ENCODE measurements at regions not wholly inside any gene's neighbourhood (a gene's known extent, or its start where the extent isn't known, plus 50 kb on each side); places are given as distances from the start of the nearest gene placed in this dataset.
A peak's percentile ranks its signal among the peaks of the same experiment; 100 is the strongest.
"Not testable (repeated sequence)": the region's sequence is repeated elsewhere in the genome, so short reads cannot be mapped to it uniquely, and the experiment has no call there.

GRCh38 chrX:3938587-3938986 is 225.1 kb upstream of the PRKX start:
- H3K27ac Mint-ChIP-seq = no peak overlapping the region
- peaks cover 0 to 8% (median 0%) of the 10 kb centered on the region in 9 donors for H3K9me3 Mint-ChIP-seq
- H3K36me3 Mint-ChIP-seq = peaks cover 0 to 5% (median 0%) of the 10 kb centered on the region in 3 donors
- ATAC-seq (no peak), DNase-seq (no peak)
- H3K4me3 Mint-ChIP-seq = no peak overlapping the region
- POLR2A ChIA-PET = no interaction called here
- no peaks in the 10 kb centered on the region for H3K4me1 Mint-ChIP-seq
- peaks cover 0 to 9% (median 3%) of the 10 kb centered on the region in 5 donors for H3K27me3 Mint-ChIP-seq

DNA sequence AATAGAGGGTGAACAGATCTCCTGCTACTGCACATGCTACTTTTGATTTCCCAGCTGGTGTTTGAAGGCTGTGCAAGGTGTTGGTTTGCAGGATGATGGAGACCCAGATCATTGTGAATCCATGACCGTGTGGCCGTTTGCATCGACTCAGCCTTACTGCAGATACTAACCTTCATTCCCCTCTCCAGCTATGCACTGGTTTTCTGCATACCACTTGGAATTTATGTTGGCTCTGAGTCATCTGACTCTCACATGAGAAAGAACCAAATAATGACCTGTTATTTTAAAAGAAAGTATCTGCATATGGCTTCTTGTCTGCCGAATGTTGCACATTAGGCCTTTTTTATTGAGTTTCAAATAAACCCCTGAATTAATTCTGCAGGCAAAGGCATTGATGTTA is 221.7 kb upstream of the PRKX start:
- POLR2A ChIA-PET, H3K4me1 Mint-ChIP-seq, H3K36me3 Mint-ChIP-seq, H3K4me3 Mint-ChIP-seq, DNase-seq, ATAC-seq, H3K27me3 Mint-ChIP-seq, H3K9me3 Mint-ChIP-seq, H3K27ac Mint-ChIP-seq: not testable (repeated sequence)

- POLR2A ChIA-PET, H3K36me3 Mint-ChIP-seq, H3K27me3 Mint-ChIP-seq, H3K4me3 Mint-ChIP-seq, H3K4me1 Mint-ChIP-seq, DNase-seq, H3K9me3 Mint-ChIP-seq, H3K27ac Mint-ChIP-seq: not testable (repeated sequence)
- ATAC-seq = peak; percentile 96
Observed at GRCh38 chrX:3920424-3921017, 207.1 kb upstream of the PRKX start.

- ATAC-seq, H3K27me3 Mint-ChIP-seq, H3K36me3 Mint-ChIP-seq, H3K27ac Mint-ChIP-seq, H3K4me3 Mint-ChIP-seq, H3K4me1 Mint-ChIP-seq, DNase-seq, POLR2A ChIA-PET, H3K9me3 Mint-ChIP-seq: not testable (repeated sequence)
Observed at GRCh38 chrX:3919668-3920423, 206.4 kb upstream of the PRKX start.

GRCh38 chrX:3914813-3915212 is 201.4 kb upstream of the PRKX start:
- H3K4me1 Mint-ChIP-seq, H3K27me3 Mint-ChIP-seq, DNase-seq, H3K36me3 Mint-ChIP-seq, ATAC-seq, POLR2A ChIA-PET, H3K9me3 Mint-ChIP-seq, H3K4me3 Mint-ChIP-seq, H3K27ac Mint-ChIP-seq: not testable (repeated sequence)

GRCh38 chrX:3914059-3914458 is 200.6 kb upstream of the PRKX start:
- H3K36me3 Mint-ChIP-seq, POLR2A ChIA-PET, DNase-seq, H3K4me3 Mint-ChIP-seq, H3K9me3 Mint-ChIP-seq, H3K27me3 Mint-ChIP-seq, H3K4me1 Mint-ChIP-seq, H3K27ac Mint-ChIP-seq, ATAC-seq: not testable (repeated sequence)

DNA sequence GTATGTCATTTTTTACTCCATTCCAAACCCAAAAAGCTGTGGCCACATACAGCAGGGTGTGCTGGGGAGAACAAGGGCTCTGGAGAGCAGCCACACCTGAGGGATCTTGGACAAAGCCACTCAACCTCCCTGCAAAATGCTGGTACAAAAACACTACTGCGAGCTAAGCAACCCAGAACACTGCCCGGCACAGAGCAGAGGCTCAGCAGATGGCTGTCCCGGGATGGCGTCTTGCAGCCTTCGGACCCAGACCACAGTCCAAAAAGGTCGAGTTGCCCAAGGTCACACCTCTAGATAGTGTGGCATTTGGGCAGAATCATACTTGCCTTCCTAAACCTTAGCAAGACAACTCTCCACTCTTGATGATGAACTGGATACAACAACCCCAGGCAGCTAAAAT is 197.6 kb upstream of the PRKX start:
- DNase-seq, H3K36me3 Mint-ChIP-seq, ATAC-seq, H3K27ac Mint-ChIP-seq, H3K4me1 Mint-ChIP-seq, POLR2A ChIA-PET, H3K27me3 Mint-ChIP-seq, H3K9me3 Mint-ChIP-seq, H3K4me3 Mint-ChIP-seq: not testable (repeated sequence)

GRCh38 chrX:3910611-3911010 is 197.2 kb upstream of the PRKX start:
- DNase-seq, H3K27ac Mint-ChIP-seq, H3K4me3 Mint-ChIP-seq, H3K4me1 Mint-ChIP-seq, POLR2A ChIA-PET, H3K36me3 Mint-ChIP-seq, ATAC-seq, H3K27me3 Mint-ChIP-seq, H3K9me3 Mint-ChIP-seq: not testable (repeated sequence)

DNA sequence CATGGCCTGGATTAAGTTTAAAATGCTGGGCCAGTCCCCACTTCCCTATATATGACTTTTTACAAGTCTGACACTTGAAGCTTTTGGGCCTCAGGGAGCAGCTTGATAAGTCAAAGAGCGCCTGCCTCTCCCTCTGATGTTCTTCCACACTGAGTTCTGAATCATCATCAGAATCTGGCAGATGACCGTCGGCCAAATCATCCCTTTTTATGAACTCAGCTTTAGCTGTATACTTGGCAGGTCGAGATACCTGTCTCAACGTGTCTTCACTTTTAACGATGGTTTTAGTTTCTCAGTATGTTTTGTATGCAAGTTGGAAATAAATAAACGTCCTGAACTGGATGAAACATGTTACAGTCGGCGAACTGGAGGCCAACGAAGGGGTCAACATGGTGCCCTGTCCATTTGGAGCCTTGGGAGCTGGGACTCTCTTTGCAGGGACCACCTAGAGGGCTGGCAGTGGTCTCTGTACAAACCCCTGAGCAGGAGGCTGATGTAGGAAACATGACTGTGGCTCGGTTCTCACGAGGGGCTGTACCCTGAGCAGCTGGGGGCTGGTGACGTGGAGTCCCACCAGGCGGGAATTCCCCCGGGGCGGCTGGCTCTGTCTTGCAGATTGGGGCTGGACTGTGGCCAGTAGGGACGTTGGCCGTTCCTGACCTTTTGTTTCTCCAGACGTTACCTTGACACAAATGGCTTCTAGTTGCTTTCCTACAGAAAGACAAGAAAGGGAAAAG is 192.2 kb upstream of the PRKX start:
- H3K4me3 Mint-ChIP-seq, H3K36me3 Mint-ChIP-seq, H3K27me3 Mint-ChIP-seq, ATAC-seq, H3K9me3 Mint-ChIP-seq, POLR2A ChIA-PET, DNase-seq, H3K4me1 Mint-ChIP-seq, H3K27ac Mint-ChIP-seq: not testable (repeated sequence)

- H3K9me3 Mint-ChIP-seq, H3K27ac Mint-ChIP-seq, POLR2A ChIA-PET, ATAC-seq, DNase-seq, H3K27me3 Mint-ChIP-seq, H3K4me3 Mint-ChIP-seq, H3K4me1 Mint-ChIP-seq, H3K36me3 Mint-ChIP-seq: not testable (repeated sequence)
Observed at GRCh38 chrX:3902222-3902621, 188.8 kb upstream of the PRKX start.

DNA sequence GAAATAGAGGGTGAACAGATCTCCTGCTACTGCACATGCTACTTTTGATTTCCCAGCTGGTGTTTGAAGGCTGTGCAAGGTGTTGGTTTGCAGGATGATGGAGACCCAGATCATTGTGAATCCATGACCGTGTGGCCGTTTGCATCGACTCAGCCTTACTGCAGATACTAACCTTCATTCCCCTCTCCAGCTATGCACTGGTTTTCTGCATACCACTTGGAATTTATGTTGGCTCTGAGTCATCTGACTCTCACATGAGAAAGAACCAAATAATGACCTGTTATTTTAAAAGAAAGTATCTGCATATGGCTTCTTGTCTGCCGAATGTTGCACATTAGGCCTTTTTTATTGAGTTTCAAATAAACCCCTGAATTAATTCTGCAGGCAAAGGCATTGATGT is 183.3 kb upstream of the PRKX start:
- H3K4me1 Mint-ChIP-seq, H3K36me3 Mint-ChIP-seq, DNase-seq, H3K4me3 Mint-ChIP-seq, POLR2A ChIA-PET, ATAC-seq, H3K9me3 Mint-ChIP-seq, H3K27me3 Mint-ChIP-seq, H3K27ac Mint-ChIP-seq: not testable (repeated sequence)

DNA sequence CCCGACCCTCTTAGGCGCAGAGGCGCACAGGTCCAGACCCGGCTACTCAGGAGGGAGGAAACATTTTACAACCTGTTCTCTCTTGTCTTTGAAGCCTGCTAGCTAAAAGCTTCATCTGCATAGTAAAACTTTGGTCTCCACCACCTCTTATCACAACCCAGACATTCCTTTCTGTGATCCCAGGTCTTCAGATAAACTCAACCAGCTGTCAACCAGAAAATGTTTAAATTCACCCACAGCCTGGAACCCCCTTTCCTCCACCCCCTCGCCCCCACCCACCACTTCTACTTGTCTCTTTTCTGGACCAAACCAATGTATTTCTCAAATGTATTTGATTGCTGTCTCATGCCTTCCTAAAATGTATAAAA is 169.1 kb upstream of the PRKX start:
- peak in 1 of 10 donors; percentile 18 for DNase-seq
- H3K27me3 Mint-ChIP-seq, ATAC-seq, H3K36me3 Mint-ChIP-seq, POLR2A ChIA-PET, H3K9me3 Mint-ChIP-seq, H3K4me1 Mint-ChIP-seq: not testable (repeated sequence)
- Mint-ChIP-seq H3K4me3 (peak overlapping the region in 4 of 10 donors; percentile 44 to 71 (median 56)), H3K27ac (peak overlapping the region in 1 of 10 donors; percentile 68)

DNA sequence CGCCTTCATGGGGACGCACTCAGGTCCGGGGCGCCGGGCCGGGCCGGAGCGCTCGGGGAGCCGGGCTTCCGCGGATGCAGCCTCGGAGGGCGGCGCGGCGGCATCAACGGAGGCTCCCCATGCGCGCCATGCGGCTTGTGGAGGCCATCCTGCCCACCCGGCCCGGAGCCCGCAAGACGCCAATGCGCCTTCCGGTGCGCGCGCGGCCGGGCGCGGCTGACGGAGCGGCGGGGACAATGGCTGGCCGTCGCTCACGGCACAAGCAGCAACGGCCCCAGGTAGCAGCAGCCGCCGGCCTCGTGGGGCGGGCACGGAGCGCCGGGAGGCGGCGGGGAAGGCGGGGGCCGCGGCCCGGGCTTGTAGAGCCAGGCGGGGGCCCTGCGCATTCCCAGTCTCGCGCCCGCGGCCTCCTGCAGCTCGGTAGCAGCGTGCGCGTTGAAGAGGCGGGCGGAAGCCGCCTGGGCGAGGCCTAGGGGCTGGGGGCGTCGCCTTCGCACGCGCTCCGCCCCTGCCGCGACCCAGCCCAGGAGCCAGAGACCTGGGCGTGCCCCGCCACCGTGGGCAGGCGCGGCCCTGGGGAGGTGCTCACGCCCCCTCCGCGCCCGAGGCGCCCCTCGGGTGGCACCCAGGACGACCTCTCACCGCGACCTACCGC is 168.6 kb upstream of the PRKX start:
- H3K9me3 Mint-ChIP-seq, H3K27me3 Mint-ChIP-seq, DNase-seq, H3K4me1 Mint-ChIP-seq, H3K27ac Mint-ChIP-seq, POLR2A ChIA-PET, H3K36me3 Mint-ChIP-seq: not testable (repeated sequence)
- ATAC-seq = peak; percentile 95 to 96
- H3K4me3 Mint-ChIP-seq = peak overlapping the region in 2 of 10 donors; percentile 44 to 71
